ENCODE measurements at regions not wholly inside any gene's neighbourhood (a gene's known extent, or its start where the extent isn't known, plus 50 kb on each side); places are given as distances from the start of the nearest gene placed in this dataset.

DNA sequence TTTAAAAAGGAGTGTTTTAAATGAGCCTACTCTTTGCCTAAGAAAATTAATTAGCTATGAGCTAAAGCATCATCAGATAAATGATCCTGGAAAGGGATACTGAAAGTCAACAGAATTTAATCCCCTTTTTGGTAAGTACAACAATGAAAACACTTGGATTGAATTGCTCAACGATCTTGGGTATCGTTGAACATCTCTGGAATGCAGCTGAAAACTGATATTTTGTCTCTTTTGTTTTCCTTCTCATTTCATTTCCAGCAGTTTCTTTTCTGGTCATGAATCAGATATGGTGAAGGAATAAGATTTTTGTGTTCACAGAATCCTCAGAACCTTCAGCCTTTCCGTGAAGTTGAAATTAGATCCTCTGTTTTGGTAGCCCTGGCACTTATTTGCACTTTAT is 771.2 kb downstream of the FSCB start:
- H3K9me2 ChIP-seq, result no peaks in the 10 kb centered on the region
- H3K4me2 ChIP-seq, result no peak overlapping the region
- H3K27ac ChIP-seq (ENCODE audit: low read depth in 2 of 2, low read length in 1 of 2), result no peak overlapping the region
- H3K4me3 ChIP-seq (ENCODE audit: low read depth in 2 of 2, low read length in 1 of 2), result no peak overlapping the region
- no peaks in the 10 kb centered on the region for H3K27me3 ChIP-seq (ENCODE audit: insufficient read depth)
- DNase-seq, result no peak
- H3K79me2 ChIP-seq (ENCODE audit: insufficient read depth), result no peaks in the 10 kb centered on the region
- H3K9ac ChIP-seq, result no peak overlapping the region
- no peaks in the 10 kb centered on the region for H4K20me1 ChIP-seq (ENCODE audit: insufficient read depth)
- H3K36me3 ChIP-seq (replicated peaks in 1 of 2; ENCODE audit: control insufficient read depth in 1 of 2, insufficient read depth in 2 of 2, low read length in 1 of 2), result no peaks in the 10 kb centered on the region
- H3F3A ChIP-seq (replicated peaks; ENCODE audit: insufficient read depth), result no peaks in the 10 kb centered on the region
- no peak overlapping the region for H2AFZ ChIP-seq (ENCODE audit: low read depth)
- WGBS (ENCODE audit: low lambda C conversion rate), result 9% methylated on average over 3 of the region's 3 CpGs
- CTCF ChIA-PET, result no interaction called here
- POLR2A ChIA-PET, result no interaction called here
- H3K9me3 ChIP-seq, result no peaks in the 10 kb centered on the region
- TF ChIP-seq GABPA (IDR thresholded peaks at IDR 0.05; ENCODE audit: low read depth), result no peak
- no peak for TF ChIP-seq USF2 (IDR thresholded peaks at IDR 0.05; ENCODE audit: borderline replicate concordance, low read depth, low read length)
- TF ChIP-seq, protein P1, sequence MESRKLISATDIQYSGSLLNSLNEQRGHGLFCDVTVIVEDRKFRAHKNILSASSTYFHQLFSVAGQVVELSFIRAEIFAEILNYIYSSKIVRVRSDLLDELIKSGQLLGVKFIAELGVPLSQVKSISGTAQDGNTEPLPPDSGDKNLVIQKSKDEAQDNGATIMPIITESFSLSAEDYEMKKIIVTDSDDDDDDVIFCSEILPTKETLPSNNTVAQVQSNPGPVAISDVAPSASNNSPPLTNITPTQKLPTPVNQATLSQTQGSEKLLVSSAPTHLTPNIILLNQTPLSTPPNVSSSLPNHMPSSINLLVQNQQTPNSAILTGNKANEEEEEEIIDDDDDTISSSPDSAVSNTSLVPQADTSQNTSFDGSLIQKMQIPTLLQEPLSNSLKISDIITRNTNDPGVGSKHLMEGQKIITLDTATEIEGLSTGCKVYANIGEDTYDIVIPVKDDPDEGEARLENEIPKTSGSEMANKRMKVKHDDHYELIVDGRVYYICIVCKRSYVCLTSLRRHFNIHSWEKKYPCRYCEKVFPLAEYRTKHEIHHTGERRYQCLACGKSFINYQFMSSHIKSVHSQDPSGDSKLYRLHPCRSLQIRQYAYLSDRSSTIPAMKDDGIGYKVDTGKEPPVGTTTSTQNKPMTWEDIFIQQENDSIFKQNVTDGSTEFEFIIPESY (IDR thresholded peaks at IDR 0.05; ENCODE audit: borderline replicate concordance, low read depth), result no peak
- H3K4me1 ChIP-seq (ENCODE audit: control insufficient read depth in 1 of 2, insufficient read depth in 2 of 2, low read depth in 1 of 2, low read length in 1 of 2), result no peaks in the 10 kb centered on the region

DNA sequence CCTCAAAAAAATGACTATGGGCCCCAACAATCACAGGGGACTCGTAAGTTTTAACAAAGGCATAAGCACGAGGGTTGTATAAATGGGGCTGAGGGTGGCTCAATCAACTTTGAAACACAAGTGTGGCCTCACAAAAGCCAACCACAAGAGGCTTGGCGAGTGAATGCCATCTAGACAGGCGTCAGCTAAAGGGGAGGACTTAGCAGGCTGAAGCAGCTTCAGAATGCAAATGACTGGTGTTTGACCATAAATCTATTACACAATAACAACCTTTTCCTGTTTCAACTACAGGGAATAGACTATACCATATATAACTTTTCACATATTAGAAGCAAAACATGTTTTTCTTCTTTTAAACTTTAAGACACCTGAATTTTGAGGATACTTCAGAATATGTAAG is 777.9 kb downstream of the FSCB start:
- H3K36me3 ChIP-seq (replicated peaks in 1 of 2; ENCODE audit: control insufficient read depth in 1 of 2, insufficient read depth in 2 of 2, low read length in 1 of 2), result no peaks in the 10 kb centered on the region
- no peak overlapping the region for H2AFZ ChIP-seq (ENCODE audit: low read depth)
- H3K79me2 ChIP-seq (ENCODE audit: insufficient read depth), result no peaks in the 10 kb centered on the region
- no peaks in the 10 kb centered on the region for H3K27me3 ChIP-seq (ENCODE audit: insufficient read depth)
- no peak overlapping the region for H3K9ac ChIP-seq
- ChIA-PET CTCF (no interaction called here), POLR2A (no interaction called here)
- no peaks in the 10 kb centered on the region for H4K20me1 ChIP-seq (ENCODE audit: insufficient read depth)
- H3F3A ChIP-seq (replicated peaks; ENCODE audit: insufficient read depth), result no peaks in the 10 kb centered on the region
- TF ChIP-seq FOXJ3 (CRISPR knock-in tag; IDR thresholded peaks at IDR 0.05) (no peak), RFX5 (IDR thresholded peaks at IDR 0.05; ENCODE audit: low read length) (no peak), REST (IDR thresholded peaks at IDR 0.05; ENCODE audit: low read depth, low read length) (no peak), RXRA (IDR thresholded peaks at IDR 0.05; ENCODE audit: borderline replicate concordance, low read depth) (no peak), SMC3 (IDR thresholded peaks at IDR 0.05; ENCODE audit: low read depth, low read length) (no peak), USF2 (IDR thresholded peaks at IDR 0.05; ENCODE audit: borderline replicate concordance, low read depth, low read length) (no peak), ELF1 (IDR thresholded peaks at IDR 0.05) (no peak), PBX3 (IDR thresholded peaks at IDR 0.05) (no peak), RAD21 (IDR thresholded peaks at IDR 0.05; ENCODE audit: low read length) (no peak), TEAD4 (IDR thresholded peaks at IDR 0.05; ENCODE audit: borderline replicate concordance, insufficient read depth) (no peak)
- TF ChIP-seq, protein P2, sequence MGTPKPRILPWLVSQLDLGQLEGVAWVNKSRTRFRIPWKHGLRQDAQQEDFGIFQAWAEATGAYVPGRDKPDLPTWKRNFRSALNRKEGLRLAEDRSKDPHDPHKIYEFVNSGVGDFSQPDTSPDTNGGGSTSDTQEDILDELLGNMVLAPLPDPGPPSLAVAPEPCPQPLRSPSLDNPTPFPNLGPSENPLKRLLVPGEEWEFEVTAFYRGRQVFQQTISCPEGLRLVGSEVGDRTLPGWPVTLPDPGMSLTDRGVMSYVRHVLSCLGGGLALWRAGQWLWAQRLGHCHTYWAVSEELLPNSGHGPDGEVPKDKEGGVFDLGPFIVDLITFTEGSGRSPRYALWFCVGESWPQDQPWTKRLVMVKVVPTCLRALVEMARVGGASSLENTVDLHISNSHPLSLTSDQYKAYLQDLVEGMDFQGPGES (IDR thresholded peaks at IDR 0.05; ENCODE audit: low read depth, low read length), result no peak
- 8% methylated on average over 4 of the region's 4 CpGs for WGBS (ENCODE audit: low lambda C conversion rate)
- H3K4me2 ChIP-seq, result no peak overlapping the region
- H3K4me3 ChIP-seq (ENCODE audit: low read depth in 2 of 2, low read length in 1 of 2), result no peak overlapping the region
- no peaks in the 10 kb centered on the region for H3K4me1 ChIP-seq (ENCODE audit: control insufficient read depth in 1 of 2, insufficient read depth in 2 of 2, low read depth in 1 of 2, low read length in 1 of 2)
- DNase-seq, result no peak
- H3K9me2 ChIP-seq, result no peaks in the 10 kb centered on the region
- no peaks in the 10 kb centered on the region for H3K9me3 ChIP-seq
- no peak overlapping the region for H3K27ac ChIP-seq (ENCODE audit: low read depth in 2 of 2, low read length in 1 of 2)

All from SK-N-SH (cell line).